Fibroblast of lung (primary cell): ENCODE measurements at regions not wholly inside any gene's neighbourhood (a gene's known extent, or its start where the extent isn't known, plus 50 kb on each side); places are given as distances from the start of the nearest gene placed in this dataset.

Source experiments
- EZH2 ChIP-seq: IDR thresholded peaks from 2 replicates; pipeline ENCODE4 v1.5.1; 2012; ENCODE audit warnings: low read length, control low read depth, mild to moderate bottlenecking; ENCODE audit errors: missing control alignments
- TF ChIP-seq, protein P1 (sequence below), 2 donors: IDR thresholded peaks in 1 of 2; conservative IDR thresholded peaks in 1 of 2; 1 replicate in 1 of 2; 2 replicates in 1 of 2; pipeline ENCODE4 v1.5.1; 2011 to 2012; ENCODE audit warnings: low read length in 2 of 2, control low read depth in 1 of 2, inconsistent platforms in 1 of 2, low read depth in 1 of 2, mild to moderate bottlenecking in 1 of 2

DNA sequence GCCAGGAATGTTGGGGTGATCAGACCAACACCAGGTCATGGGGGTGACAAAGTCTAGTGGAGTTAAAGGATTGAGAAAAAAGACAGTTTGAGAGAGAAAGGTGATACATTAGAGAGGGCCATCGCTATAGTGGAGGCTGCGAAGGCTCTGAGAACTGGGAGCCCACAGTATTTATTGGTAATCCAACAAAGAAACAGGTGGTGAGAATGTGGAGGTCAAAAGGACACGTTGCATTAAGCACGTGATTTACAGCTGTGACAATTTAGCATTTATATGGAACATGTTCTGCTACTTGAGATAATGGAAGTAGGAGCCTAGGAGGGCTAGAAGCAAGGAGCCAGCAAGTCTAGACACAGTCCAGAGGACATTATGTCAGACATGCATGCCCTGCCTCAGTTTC lies 2086.5 kb upstream of the C9orf72 start:
- TF ChIP-seq, protein P1, sequence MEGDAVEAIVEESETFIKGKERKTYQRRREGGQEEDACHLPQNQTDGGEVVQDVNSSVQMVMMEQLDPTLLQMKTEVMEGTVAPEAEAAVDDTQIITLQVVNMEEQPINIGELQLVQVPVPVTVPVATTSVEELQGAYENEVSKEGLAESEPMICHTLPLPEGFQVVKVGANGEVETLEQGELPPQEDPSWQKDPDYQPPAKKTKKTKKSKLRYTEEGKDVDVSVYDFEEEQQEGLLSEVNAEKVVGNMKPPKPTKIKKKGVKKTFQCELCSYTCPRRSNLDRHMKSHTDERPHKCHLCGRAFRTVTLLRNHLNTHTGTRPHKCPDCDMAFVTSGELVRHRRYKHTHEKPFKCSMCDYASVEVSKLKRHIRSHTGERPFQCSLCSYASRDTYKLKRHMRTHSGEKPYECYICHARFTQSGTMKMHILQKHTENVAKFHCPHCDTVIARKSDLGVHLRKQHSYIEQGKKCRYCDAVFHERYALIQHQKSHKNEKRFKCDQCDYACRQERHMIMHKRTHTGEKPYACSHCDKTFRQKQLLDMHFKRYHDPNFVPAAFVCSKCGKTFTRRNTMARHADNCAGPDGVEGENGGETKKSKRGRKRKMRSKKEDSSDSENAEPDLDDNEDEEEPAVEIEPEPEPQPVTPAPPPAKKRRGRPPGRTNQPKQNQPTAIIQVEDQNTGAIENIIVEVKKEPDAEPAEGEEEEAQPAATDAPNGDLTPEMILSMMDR (conservative IDR thresholded peaks at IDR 0.05 in 1 of 2, IDR thresholded peaks at IDR 0.05 in 1 of 2; ENCODE audit: low read depth in 1 of 2, low read length in 2 of 2) = no peak
- TF ChIP-seq EZH2 = no peak
